K562 (cell line): ENCODE measurements at regions not wholly inside any gene's neighbourhood (a gene's known extent, or its start where the extent isn't known, plus 50 kb on each side); places are given as distances from the start of the nearest gene placed in this dataset.

Experiments
- ATF6 ChIP-seq: sonication (generic); formaldehyde crosslinking; IDR thresholded peaks from 2 replicates; pipeline ENCODE4 v1.4.0; 2020; ENCODE audit warnings: mild to moderate bottlenecking, missing genetic modification reagents
- BMI1 ChIP-seq: fragments of 150-350 bp; IDR thresholded peaks from 2 replicates; pipeline ENCODE4 v1.6.1; 2014; ENCODE audit warnings: low read length
- CTCF ChIP-seq, 3 experiments: IDR thresholded peaks in 2 of 3; conservative IDR thresholded peaks in 1 of 3; 2 replicates each; pipeline ENCODE4 v1.5.1; 2011 to 2012; ENCODE audit warnings: low read length in 3 of 3, mild to moderate bottlenecking in 3 of 3, control low read depth in 2 of 3, improper control_type of control experiment in 1 of 3, inconsistent platforms in 1 of 3, low read depth in 1 of 3, mixed read lengths in 1 of 3, moderate library complexity in 1 of 3; ENCODE audit not compliant: insufficient read depth in 2 of 3
- ETV1 ChIP-seq: fragments of 450-650 bp; conservative IDR thresholded peaks from 2 replicates; pipeline ENCODE4 v1.6.1; 2016; ENCODE audit warnings: missing genetic modification characterization, control low read depth, low read depth, missing compliant biosample characterization
- JUN ChIP-seq, 2 experiments: sonication (generic) in 1 of 2; formaldehyde crosslinking in 1 of 2; IDR thresholded peaks; 2 replicates each; pipeline versions ENCODE4 v1.6.1 to v1.8.0; 2012 to 2022; ENCODE audit warnings: borderline replicate concordance in 2 of 2, mild to moderate bottlenecking in 2 of 2, improper control_type of control experiment in 1 of 2, low read depth in 1 of 2, low read length in 1 of 2, missing genetic modification reagents in 1 of 2
- KDM4B ChIP-seq, 2 experiments: fragments of 450-650 bp in 1 of 2; sonication (generic) in 1 of 2; IDR thresholded peaks; 2 replicates each; pipeline ENCODE4 v1.6.1; 2016 to 2017; ENCODE audit warnings: borderline replicate concordance in 2 of 2, antibody characterized with exemption in 1 of 2, low read depth in 1 of 2, mild to moderate bottlenecking in 1 of 2
- NCOA2 ChIP-seq, 2 experiments: fragments of 450-650 bp; IDR thresholded peaks; 2 replicates each; pipeline ENCODE4 v1.6.1; 2018; ENCODE audit warnings: mild to moderate bottlenecking in 2 of 2, moderate library complexity in 1 of 2; ENCODE audit not compliant: partially characterized antibody in 2 of 2
- PHB ChIP-seq: fragments of 250-450 bp; sonication (Bioruptor Pico); IDR thresholded peaks from 2 replicates; pipeline ENCODE4 v1.5.0; 2021
- TARDBP ChIP-seq: fragments of 450-650 bp; IDR thresholded peaks from 2 replicates; pipeline ENCODE4 v1.6.1; 2016
- TEAD1 ChIP-seq, 2 experiments: fragments of 450-650 bp in 1 of 2; sonication (generic) in 1 of 2; formaldehyde crosslinking; IDR thresholded peaks; 2 replicates each; pipeline versions ENCODE4 v1.4.0 to v1.8.0; 2020 to 2022; ENCODE audit warnings: mild to moderate bottlenecking in 2 of 2, missing genetic modification reagents in 1 of 2
- TOE1 ChIP-seq, 2 experiments: fragments of 450-650 bp in 1 of 2; sonication (generic) in 1 of 2; formaldehyde crosslinking in 1 of 2; IDR thresholded peaks; 2 replicates each; pipeline versions ENCODE4 v1.7.1 to v1.8.0; 2016 to 2022; ENCODE audit warnings: borderline replicate concordance in 2 of 2, mild to moderate bottlenecking in 2 of 2, antibody characterized with exemption in 1 of 2, inconsistent platforms in 1 of 2, low read depth in 1 of 2, missing genetic modification reagents in 1 of 2, moderate library complexity in 1 of 2
- ZNF780A ChIP-seq: fragments of 250-450 bp; sonication (Bioruptor Pico); IDR thresholded peaks from 2 replicates; pipeline ENCODE4 v1.5.0; 2021; ENCODE audit warnings: mild to moderate bottlenecking
- TF ChIP-seq, protein P1 (sequence below): fragments of 200-800 bp; sonication (Bioruptor generic); IDR thresholded peaks from 2 replicates; pipeline ENCODE4 v1.6.1; 2016; ENCODE audit warnings: missing genetic modification characterization, missing compliant biosample characterization

DNA sequence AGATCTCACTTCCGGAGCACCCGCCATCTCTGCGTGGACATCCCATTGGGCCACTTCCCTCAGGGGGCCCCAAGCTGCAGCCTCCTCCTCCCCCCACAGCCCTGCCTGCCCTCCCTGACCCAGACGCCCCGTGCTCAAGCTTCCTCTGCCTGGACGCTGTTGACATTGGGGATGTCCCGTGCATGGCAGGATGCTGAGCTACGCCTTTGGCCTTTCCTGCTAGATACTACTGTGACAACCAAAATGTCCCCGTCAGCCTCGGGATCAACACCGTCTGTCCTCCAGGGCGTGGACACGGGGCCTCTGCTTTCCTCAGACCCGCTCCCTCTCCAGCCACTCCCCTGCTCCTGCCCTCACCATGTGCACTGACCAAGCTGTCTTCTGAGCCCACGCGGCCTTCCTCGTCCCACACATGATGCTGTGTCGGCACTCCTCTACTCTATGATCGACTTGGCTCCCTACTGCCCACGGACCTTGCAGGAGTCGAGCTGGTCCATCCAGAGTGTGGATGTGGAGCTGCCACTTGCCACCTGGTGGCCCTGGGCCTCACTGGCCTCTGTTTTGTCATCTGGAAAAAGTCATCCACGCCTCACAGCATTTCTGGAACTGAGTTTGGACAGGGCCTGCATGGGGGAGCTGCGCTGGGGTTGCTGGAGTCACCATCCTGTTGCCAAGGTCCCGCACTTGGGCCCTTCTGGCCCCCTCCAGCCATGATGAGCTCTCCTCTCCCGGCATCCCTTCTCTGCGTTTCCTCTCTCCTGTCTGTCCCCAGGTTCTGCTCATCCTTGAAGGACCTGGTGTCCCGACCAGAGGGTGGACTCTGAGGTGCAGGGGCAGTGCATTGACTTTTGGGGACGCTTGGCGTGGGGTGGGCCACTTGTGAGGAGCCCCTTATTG, 221.7 kb upstream of the CIBAR2 start (continued):
- no peak for TF ChIP-seq NCOA2 (IDR thresholded peaks at IDR 0.05; ENCODE audit: partially characterized antibody in 2 of 2)
- no peak for TF ChIP-seq TOE1 (IDR thresholded peaks at IDR 0.05; ENCODE audit: borderline replicate concordance)
- TF ChIP-seq TOE1 (CRISPR knock-in tag; IDR thresholded peaks at IDR 0.05; ENCODE audit: borderline replicate concordance, low read depth) = no peak
- no peak for TF ChIP-seq PHB (CRISPR knock-in tag)
- TF ChIP-seq TARDBP = no peak
- no peak for TF ChIP-seq JUN (IDR thresholded peaks at IDR 0.05; ENCODE audit: borderline replicate concordance, low read depth, low read length)
- peak; percentile 71; the same call in 1 of the 2 replicates for TF ChIP-seq JUN (CRISPR knock-in tag; IDR thresholded peaks at IDR 0.05; ENCODE audit: borderline replicate concordance)
- TF ChIP-seq CTCF (IDR thresholded peaks at IDR 0.05 in 2 of 3, conservative IDR thresholded peaks at IDR 0.05 in 1 of 3; ENCODE audit: insufficient read depth in 2 of 3, low read depth in 1 of 3, low read length in 3 of 3) = peak; percentile 10 to 28 (median 28); a peak in 2 of 6 replicates
- no peak for TF ChIP-seq BMI1
- TF ChIP-seq TEAD1 (CRISPR knock-in tag; IDR thresholded peaks at IDR 0.05) = peak in 1 of 2 experiments; percentile 64; a peak in 1 of 4 replicates
- TF ChIP-seq KDM4B (IDR thresholded peaks at IDR 0.05; ENCODE audit: borderline replicate concordance in 2 of 2, low read depth in 1 of 2) = 0 out of 4 replicates have a peak, but pooled peaks of 1 of the 2 experiments have one; percentile 41
- TF ChIP-seq ETV1 (tag) = no peak
- no peak for TF ChIP-seq ZNF780A (CRISPR knock-in tag)
- TF ChIP-seq, protein P1, sequence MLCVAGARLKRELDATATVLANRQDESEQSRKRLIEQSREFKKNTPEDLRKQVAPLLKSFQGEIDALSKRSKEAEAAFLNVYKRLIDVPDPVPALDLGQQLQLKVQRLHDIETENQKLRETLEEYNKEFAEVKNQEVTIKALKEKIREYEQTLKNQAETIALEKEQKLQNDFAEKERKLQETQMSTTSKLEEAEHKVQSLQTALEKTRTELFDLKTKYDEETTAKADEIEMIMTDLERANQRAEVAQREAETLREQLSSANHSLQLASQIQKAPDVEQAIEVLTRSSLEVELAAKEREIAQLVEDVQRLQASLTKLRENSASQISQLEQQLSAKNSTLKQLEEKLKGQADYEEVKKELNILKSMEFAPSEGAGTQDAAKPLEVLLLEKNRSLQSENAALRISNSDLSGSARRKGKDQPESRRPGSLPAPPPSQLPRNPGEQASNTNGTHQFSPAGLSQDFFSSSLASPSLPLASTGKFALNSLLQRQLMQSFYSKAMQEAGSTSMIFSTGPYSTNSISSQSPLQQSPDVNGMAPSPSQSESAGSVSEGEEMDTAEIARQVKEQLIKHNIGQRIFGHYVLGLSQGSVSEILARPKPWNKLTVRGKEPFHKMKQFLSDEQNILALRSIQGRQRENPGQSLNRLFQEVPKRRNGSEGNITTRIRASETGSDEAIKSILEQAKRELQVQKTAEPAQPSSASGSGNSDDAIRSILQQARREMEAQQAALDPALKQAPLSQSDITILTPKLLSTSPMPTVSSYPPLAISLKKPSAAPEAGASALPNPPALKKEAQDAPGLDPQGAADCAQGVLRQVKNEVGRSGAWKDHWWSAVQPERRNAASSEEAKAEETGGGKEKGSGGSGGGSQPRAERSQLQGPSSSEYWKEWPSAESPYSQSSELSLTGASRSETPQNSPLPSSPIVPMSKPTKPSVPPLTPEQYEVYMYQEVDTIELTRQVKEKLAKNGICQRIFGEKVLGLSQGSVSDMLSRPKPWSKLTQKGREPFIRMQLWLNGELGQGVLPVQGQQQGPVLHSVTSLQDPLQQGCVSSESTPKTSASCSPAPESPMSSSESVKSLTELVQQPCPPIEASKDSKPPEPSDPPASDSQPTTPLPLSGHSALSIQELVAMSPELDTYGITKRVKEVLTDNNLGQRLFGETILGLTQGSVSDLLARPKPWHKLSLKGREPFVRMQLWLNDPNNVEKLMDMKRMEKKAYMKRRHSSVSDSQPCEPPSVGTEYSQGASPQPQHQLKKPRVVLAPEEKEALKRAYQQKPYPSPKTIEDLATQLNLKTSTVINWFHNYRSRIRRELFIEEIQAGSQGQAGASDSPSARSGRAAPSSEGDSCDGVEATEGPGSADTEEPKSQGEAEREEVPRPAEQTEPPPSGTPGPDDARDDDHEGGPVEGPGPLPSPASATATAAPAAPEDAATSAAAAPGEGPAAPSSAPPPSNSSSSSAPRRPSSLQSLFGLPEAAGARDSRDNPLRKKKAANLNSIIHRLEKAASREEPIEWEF (CRISPR knock-in tag) = no peak
- no peak for TF ChIP-seq ATF6
